ENCODE measurements at regions not wholly inside any gene's neighbourhood (a gene's known extent, or its start where the extent isn't known, plus 50 kb on each side); places are given as distances from the start of the nearest gene placed in this dataset.

DNA sequence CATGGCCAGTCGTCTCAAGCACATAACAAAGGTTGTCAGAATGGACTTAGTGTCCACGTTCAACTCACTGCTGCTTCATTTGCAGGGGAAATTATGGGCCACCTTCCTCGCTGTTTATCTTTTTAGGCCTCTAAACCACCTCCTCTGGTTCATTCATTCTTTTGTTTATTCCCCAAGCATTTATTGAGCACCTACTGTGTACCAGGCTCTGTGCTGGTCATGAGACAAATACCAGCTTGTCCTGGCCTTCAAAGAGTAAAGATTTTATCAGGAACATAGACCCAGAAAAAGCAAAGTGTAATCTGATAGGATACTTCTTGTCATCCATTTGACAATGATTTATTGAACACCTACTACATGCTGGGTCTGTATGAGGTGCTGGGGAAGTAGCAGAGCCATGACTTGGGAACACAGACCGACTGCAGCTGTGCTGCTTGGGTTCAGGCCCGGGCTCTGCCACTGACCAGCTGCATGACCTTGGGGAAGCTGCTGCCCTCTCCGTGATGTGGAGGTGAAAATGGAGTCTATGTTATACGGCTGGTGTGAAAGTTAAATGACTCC, 63.4 kb upstream of the SLC6A6 start:
- TF ChIP-seq CTCF (IDR thresholded peaks at IDR 0.05) = no peak
- no peaks in the 10 kb centered on the region for H3K9me3 ChIP-seq
- H3K4me1 ChIP-seq (ENCODE audit: control insufficient read depth in 1 of 2, insufficient read depth in 1 of 2, low read depth in 1 of 2, low read length in 1 of 2) = peaks cover 9 to 12% of the 10 kb centered on the region in 2 experiments
- H3K27ac ChIP-seq = no peak overlapping the region
- no peaks in the 10 kb centered on the region for H3K36me3 ChIP-seq
- H3K27me3 ChIP-seq = no peaks in the 10 kb centered on the region
- H3K4me3 ChIP-seq (ENCODE audit: low read depth in 1 of 2, low read length in 1 of 2) = no peak overlapping the region

DNA sequence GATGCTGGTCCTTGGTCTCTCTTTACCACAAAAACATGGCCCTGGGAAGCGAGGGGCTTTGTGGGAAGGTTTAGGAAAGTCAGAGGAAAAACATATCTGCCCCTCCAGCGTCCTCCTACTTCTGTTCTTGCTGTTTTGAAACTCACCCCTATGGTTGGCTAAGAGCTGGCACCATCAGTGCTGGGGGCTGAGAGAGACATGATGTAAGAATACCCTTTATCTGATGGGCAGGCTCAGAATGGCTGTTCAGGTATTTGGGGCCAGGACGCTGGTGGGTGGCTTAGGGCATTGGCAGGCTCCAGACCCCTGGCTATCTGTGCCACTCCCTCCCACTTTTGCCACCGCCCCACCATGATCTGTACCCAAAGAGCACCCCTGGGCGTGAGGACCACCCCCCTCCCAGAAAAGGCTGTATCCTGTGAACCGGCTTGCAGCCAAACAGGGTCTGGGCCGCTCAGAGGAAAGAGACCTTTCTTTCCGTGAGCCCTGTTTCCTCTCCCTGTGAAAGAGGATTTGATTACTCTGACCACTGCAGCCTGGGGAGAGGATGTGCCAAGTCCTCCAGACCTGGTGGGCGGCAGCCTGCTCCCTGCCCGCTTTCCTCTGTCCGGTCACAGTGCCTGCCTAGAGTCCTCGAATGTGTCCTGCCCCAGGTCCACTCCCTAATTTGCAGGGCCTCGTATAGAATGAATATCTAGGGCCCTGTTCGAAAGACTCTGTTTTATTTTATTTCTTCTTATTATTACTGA, 61.3 kb upstream of the SLC6A6 start:
- no peak overlapping the region for H3K4me3 ChIP-seq (ENCODE audit: low read depth in 1 of 2, low read length in 1 of 2)
- H3K27ac ChIP-seq = no peak overlapping the region
- H3K27me3 ChIP-seq = no peaks in the 10 kb centered on the region
- H3K36me3 ChIP-seq = no peaks in the 10 kb centered on the region
- H3K4me1 ChIP-seq (ENCODE audit: control insufficient read depth in 1 of 2, insufficient read depth in 1 of 2, low read depth in 1 of 2, low read length in 1 of 2) = peaks cover 9 to 10% of the 10 kb centered on the region in 2 experiments
- H3K9me3 ChIP-seq = no peaks in the 10 kb centered on the region
- no peak for TF ChIP-seq CTCF (IDR thresholded peaks at IDR 0.05)

DNA sequence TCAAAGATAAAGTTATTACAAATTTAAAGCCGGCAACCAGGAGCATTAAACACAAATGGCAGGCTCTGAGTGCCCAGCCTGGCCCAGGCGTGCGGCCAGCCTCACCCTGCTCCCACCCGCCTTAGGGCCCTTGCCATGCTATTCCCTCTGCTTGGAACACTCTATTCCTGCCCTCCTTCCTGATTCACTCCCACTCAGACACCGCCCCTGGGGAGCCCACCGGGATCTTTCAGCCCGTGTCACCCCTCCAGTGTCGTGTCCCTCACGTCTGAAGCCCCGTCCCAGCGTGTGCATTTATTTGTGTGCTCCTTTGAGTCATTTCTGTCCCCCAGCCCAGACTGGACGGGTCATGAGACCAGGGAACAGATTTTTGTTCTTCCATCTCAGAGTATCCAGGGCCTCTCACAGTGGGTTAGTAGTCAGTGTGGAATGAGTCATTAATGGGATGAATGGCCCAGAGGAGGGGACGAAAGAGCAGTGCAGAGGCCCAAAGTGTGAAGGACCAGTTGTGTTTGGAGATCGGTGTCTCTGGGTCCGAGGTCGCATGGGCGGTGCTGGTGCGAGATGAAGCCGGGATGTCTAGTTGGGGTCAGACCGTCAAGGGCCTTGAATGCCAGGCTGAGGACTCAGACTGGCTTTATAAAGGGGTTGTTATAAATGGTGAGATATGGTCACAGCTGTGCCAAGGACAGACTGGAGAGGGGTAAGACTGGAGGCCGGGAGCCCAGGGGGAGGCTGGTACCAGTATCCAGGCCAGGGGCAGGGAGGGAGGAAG, 58.9 kb upstream of the SLC6A6 start:
- Histone ChIP-seq H3K9me3 (no peaks in the 10 kb centered on the region), H3K27me3 (no peaks in the 10 kb centered on the region), H3K36me3 (no peaks in the 10 kb centered on the region), H3K4me1 (ENCODE audit: control insufficient read depth in 1 of 2, insufficient read depth in 1 of 2, low read depth in 1 of 2, low read length in 1 of 2) (no peaks in the 10 kb centered on the region), H3K4me3 (ENCODE audit: low read depth in 1 of 2, low read length in 1 of 2) (no peak overlapping the region), H3K27ac (no peak overlapping the region)
- TF ChIP-seq CTCF (IDR thresholded peaks at IDR 0.05) = no peak

DNA sequence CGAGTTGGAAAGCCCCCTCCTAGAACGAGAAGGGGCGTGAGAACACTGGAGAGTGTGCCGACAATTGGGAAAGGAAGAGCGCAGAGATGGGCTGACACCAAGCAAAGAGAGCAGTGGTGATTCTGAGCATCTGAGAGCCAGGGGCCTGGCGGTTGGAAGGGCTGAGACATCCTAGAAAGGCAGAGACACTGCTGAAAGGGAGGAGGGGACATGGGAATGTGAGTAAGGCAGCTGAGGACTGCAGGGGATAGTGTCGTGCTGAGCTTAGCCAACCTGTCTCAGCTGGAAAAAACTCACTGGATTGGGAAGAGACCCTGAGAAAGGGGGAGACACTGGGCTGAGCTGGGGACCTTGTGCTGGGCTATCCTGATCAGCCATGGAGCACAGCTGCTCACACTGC, 58.1 kb upstream of the SLC6A6 start:
- Histone ChIP-seq H3K27me3 (no peaks in the 10 kb centered on the region), H3K4me1 (ENCODE audit: control insufficient read depth in 1 of 2, insufficient read depth in 1 of 2, low read depth in 1 of 2, low read length in 1 of 2) (no peaks in the 10 kb centered on the region), H3K9me3 (no peaks in the 10 kb centered on the region), H3K4me3 (ENCODE audit: low read depth in 1 of 2, low read length in 1 of 2) (no peak overlapping the region), H3K27ac (no peak overlapping the region), H3K36me3 (no peaks in the 10 kb centered on the region)
- no peak for TF ChIP-seq CTCF (IDR thresholded peaks at IDR 0.05)

- Histone ChIP-seq H3K36me3 (no peaks in the 10 kb centered on the region), H3K27me3 (no peaks in the 10 kb centered on the region), H3K4me1 (ENCODE audit: control insufficient read depth in 1 of 2, insufficient read depth in 1 of 2, low read depth in 1 of 2, low read length in 1 of 2) (no peaks in the 10 kb centered on the region), H3K27ac (no peak overlapping the region), H3K4me3 (ENCODE audit: low read depth in 1 of 2, low read length in 1 of 2) (no peak overlapping the region), H3K9me3 (no peaks in the 10 kb centered on the region)
- no peak for TF ChIP-seq CTCF (IDR thresholded peaks at IDR 0.05)
Observed at GRCh38 chr3:14345496-14346150, 56.8 kb upstream of the SLC6A6 start.
